GM13976 (cell line): ENCODE measurements at regions not wholly inside any gene's neighbourhood (a gene's known extent, or its start where the extent isn't known, plus 50 kb on each side); places are given as distances from the start of the nearest gene placed in this dataset.

Experiments used
- DNase-seq: peaks from one replicate; pipeline ENCODE4 v3.0.0; 2012; ENCODE audit warnings: low spot score
- in situ Hi-C: fragments of 300-500 bp; cut with MboI; formaldehyde crosslinking; loops from one replicate; pipeline ENCODE4 v1.12.0; 2022; ENCODE audit warnings: low sequenced_read_pairs, mixed read lengths, inconsistent platforms; ENCODE audit not compliant: unreplicated experiment
- TF ChIP-seq, protein P1 (sequence below): IDR thresholded peaks from 2 replicates; pipeline ENCODE4 v1.5.1; 2012; ENCODE audit warnings: borderline replicate concordance, mild to moderate bottlenecking; ENCODE audit not compliant: insufficient read depth; ENCODE audit errors: extremely low read depth, missing control alignments, control extremely low read depth

DNA sequence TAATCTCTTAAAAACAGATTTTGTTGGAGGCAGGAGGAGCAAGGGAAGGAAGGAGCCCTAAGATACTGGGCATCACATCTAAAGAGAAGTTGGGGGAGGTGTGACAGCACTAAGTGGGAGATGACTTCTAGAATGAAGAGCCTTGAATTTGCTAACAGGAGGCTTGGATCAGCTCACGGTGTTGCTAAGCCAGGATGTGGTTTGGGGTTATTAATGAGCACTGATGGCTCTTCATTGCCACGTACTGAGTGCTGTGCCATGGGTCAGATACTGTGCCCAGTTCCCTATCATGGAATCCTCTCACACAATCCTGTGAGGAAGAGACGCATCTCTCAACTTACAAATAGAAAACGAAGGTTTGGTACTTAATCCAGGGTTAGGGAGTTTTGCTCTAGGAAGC is 78.5 kb downstream of the C7orf25 start:
- no peak for DNase-seq
- TF ChIP-seq, protein P1, sequence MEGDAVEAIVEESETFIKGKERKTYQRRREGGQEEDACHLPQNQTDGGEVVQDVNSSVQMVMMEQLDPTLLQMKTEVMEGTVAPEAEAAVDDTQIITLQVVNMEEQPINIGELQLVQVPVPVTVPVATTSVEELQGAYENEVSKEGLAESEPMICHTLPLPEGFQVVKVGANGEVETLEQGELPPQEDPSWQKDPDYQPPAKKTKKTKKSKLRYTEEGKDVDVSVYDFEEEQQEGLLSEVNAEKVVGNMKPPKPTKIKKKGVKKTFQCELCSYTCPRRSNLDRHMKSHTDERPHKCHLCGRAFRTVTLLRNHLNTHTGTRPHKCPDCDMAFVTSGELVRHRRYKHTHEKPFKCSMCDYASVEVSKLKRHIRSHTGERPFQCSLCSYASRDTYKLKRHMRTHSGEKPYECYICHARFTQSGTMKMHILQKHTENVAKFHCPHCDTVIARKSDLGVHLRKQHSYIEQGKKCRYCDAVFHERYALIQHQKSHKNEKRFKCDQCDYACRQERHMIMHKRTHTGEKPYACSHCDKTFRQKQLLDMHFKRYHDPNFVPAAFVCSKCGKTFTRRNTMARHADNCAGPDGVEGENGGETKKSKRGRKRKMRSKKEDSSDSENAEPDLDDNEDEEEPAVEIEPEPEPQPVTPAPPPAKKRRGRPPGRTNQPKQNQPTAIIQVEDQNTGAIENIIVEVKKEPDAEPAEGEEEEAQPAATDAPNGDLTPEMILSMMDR = no peak
- in situ Hi-C loops = loop anchor here (25.0 kb wide), 1 partner anchor 871 kb away; no protein-coding TSS in a partner anchor

DNA sequence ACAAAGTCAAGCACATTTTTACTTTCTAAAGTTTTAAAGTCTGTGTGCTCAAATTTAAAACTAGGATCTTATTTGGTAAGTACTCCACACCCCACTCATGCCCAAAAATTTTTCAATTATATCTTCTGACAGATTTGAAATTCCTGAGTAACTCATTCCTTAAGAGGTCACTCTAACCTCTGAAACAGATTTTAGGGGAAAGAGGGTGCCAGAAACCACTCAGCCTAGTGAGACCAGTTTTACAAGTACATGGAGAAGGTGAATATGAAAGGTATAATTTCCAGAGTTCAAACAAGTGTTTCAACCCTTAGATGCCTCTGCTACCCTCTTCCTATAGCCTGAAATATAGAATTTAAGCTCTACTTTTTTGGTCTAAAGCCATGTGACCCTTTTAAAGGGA is 79.2 kb downstream of the C7orf25 start:
- TF ChIP-seq, protein P1 = no peak
- in situ Hi-C loops = loop anchor here (25.0 kb wide), 1 partner anchor 870 kb away; no protein-coding TSS in a partner anchor
- no peak for DNase-seq

DNA sequence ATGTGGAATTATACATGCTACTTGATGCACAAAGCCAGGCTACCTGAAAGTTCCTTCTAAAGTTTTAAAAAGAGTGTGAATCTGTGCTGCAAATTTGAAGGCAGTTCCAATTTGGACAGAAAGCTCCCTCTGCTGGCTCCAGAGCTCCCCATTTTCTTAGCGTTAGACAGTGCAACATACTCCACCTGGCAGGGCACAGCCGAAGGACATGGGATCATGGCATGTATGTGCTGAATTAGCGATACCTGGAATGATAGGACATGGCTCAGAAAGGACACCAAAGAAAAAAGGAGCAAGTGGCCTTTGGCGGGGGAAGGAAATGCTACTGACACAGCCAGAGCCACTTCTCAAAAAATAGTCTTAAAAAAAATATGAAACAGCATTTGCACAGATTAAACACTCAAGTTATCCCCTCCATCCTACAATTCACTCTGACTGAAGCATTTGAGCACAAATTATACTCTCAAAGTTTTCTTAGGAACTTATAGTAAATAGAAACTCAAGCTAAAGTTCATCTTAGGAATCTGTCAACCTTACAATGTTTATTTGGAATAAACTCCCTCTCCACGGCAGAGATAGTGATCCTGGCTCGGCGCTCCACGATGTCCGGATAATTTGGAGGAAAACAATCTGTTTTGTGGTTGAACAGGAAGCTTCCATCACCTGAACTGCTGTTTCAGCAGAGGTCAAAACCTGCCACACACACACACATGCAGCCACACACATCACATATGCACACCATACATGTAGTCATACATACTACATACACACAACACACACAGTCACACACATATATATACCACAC is 80.0 kb downstream of the C7orf25 start:
- DNase-seq = no peak
- TF ChIP-seq, protein P1 = peak; percentile 28
- in situ Hi-C loops = loop anchor here (25.0 kb wide), 1 partner anchor 870 kb away; no protein-coding TSS in a partner anchor

DNA sequence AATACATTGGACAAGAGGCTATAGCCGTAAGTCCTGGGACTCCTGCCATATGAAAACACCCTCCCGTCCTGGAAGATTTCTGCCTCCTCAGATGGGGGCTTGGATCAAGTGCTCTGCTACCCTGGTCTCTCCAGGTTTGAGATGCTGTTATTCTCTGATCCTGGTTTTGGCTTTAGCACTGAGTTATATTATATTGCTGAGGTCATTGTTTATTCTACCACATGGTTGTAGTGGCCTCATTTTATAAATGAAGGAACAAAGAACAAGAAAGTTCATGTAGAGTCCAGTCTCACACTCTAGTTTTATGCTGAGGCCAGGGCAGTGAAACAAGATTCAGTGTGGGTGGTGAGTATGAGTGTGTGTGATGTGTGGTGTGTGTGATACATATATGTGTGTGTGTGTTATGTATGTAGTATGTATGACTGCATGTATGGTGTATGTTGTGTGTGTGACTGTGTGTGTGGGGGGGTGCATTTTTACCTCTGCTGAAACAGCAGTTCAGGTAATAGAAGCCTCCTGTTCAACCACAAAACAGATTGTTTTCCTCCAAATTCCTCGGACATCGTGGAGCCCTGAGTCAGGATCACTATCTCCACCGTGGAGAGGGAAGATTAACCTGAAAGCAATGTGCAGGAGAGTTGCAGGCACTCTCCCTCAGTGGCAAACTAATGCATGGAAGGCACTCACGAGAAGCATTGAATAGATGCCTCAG is 80.7 kb downstream of the C7orf25 start:
- in situ Hi-C loops = loop anchor here (25.0 kb wide), 1 partner anchor 869 kb away; no protein-coding TSS in a partner anchor
- TF ChIP-seq, protein P1 = no peak
- DNase-seq = no peak

DNA sequence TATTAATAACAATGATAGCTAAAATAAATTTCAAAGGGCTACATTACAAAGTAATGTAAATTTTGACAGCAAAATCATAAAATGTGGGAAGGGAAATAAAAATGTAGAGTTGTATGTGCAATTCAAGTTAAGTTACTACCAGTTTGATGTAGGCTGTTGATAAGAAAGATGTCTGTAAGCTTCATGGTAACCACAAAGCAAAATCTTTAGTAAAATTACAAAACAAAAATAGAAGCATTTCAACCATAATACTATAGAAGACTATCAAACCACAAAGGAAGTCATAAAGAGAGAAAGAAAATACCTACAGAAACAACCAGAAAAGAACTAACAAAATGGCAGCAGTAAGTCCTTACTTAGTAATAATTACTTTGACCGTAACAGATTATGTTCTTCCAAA is 99.1 kb downstream of the C7orf25 start:
- in situ Hi-C loops = no loop called here
- TF ChIP-seq, protein P1 = no peak
- no peak for DNase-seq

DNA sequence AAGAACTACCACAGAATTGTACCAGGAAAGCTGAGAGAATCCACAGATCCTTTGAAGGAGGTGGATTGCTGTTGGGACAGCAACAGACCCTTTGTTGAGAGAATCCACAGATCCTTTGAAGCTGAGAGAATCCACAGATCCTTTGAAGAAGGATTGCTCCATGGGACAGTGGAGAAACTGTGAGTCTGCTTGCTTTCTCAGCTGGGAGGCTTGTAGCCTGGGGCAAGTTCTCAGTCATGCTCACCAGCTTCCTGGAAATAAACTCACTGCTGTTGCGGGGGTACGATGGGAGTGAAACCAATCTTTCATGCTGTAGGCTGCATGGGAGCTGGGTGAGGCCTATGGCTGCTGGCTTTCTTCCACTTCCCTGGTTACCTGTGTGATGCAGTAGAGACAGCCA is 106.3 kb downstream of the C7orf25 start:
- TF ChIP-seq, protein P1 = no peak
- no peak for DNase-seq
- in situ Hi-C loops = no loop called here
